ENCODE measurements at regions not wholly inside any gene's neighbourhood (a gene's known extent, or its start where the extent isn't known, plus 50 kb on each side); places are given as distances from the start of the nearest gene placed in this dataset.
A peak's percentile ranks its signal among the peaks of the same experiment; 100 is the strongest.

- no peaks in the 10 kb centered on the region for H3K36me3 ChIP-seq
- intact Hi-C loops (cut with DNase I): no loop called here
- no peak overlapping the region for H3K4me3 ChIP-seq
- peaks cover 0 to 53% (median 52%) of the 10 kb centered on the region in 4 donors for H3K4me1 ChIP-seq
- peak; percentile 64 for DNase-seq
- no peak for TF ChIP-seq CTCF (IDR thresholded peaks at IDR 0.05)
- peak in 1 of 4 donors; percentile 8 for TF ChIP-seq EP300 (IDR thresholded peaks at IDR 0.05)
- no peak for TF ChIP-seq POLR2A (IDR thresholded peaks at IDR 0.05)
- peak in 3 of 4 donors; percentile 34 to 53 (median 37) for TF ChIP-seq POLR2AphosphoS5 (IDR thresholded peaks at IDR 0.05)
- no peaks in the 10 kb centered on the region for H3K9me3 ChIP-seq
- H3K27me3 ChIP-seq: no peaks in the 10 kb centered on the region
- WGBS, 2 donors: 76 to 78% methylated on average over 28 of the region's 28 CpGs
- peak overlapping the region in 3 of 4 donors; percentile 32 to 95 (median 94) for H3K27ac ChIP-seq
These were observed 151.9 kb downstream of the MACROH2A1 start for GRCh38 chr5:135246923-135247795.

GRCh38 chr5:135246605-135246922, 152.5 kb downstream of the MACROH2A1 start:
- no peak for TF ChIP-seq POLR2A (IDR thresholded peaks at IDR 0.05)
- no peak for TF ChIP-seq EP300 (IDR thresholded peaks at IDR 0.05)
- no peak for TF ChIP-seq POLR2AphosphoS5 (IDR thresholded peaks at IDR 0.05)
- TF ChIP-seq CTCF (IDR thresholded peaks at IDR 0.05): no peak
- no peaks in the 10 kb centered on the region for H3K36me3 ChIP-seq
- no peaks in the 10 kb centered on the region for H3K27me3 ChIP-seq
- 89% methylated on average over 5 of the region's 5 CpGs for WGBS, 2 donors
- H3K4me3 ChIP-seq: no peak overlapping the region
- H3K4me1 ChIP-seq: peaks cover 0 to 59% (median 58%) of the 10 kb centered on the region in 4 donors
- H3K27ac ChIP-seq: peak overlapping the region in 3 of 4 donors; percentile 32 to 95 (median 94)
- intact Hi-C loops (cut with DNase I): no loop called here
- peak; percentile 63 for DNase-seq
- H3K9me3 ChIP-seq: no peaks in the 10 kb centered on the region

GRCh38 chr5:135245521-135246499, 153.2 kb downstream of the MACROH2A1 start:
- Histone ChIP-seq H3K9me3 (no peaks in the 10 kb centered on the region), H3K4me1 (peaks cover 0 to 67% (median 63%) of the 10 kb centered on the region in 4 donors), H3K4me3 (no peak overlapping the region), H3K27me3 (no peaks in the 10 kb centered on the region), H3K36me3 (no peaks in the 10 kb centered on the region), H3K27ac (peak overlapping the region in 3 of 4 donors; percentile 90 to 95 (median 94))
- TF ChIP-seq CTCF (IDR thresholded peaks at IDR 0.05) (no peak), POLR2AphosphoS5 (IDR thresholded peaks at IDR 0.05) (peak in 1 of 4 donors; percentile 22), POLR2A (IDR thresholded peaks at IDR 0.05) (no peak), EP300 (IDR thresholded peaks at IDR 0.05) (no peak)
- intact Hi-C loops (cut with DNase I): no loop called here
- WGBS, 2 donors: 70 to 81% methylated on average over 8 of the region's 8 CpGs
- DNase-seq: peak; percentile 60

GRCh38 chr5:135244620-135245021, 154.4 kb downstream of the MACROH2A1 start:
- Histone ChIP-seq H3K4me3 (no peak overlapping the region), H3K27me3 (no peaks in the 10 kb centered on the region), H3K9me3 (no peaks in the 10 kb centered on the region), H3K36me3 (no peaks in the 10 kb centered on the region), H3K27ac (peak overlapping the region; percentile 69 to 95 (median 92)), H3K4me1 (peaks cover 0 to 79% (median 73%) of the 10 kb centered on the region in 4 donors)
- intact Hi-C loops (cut with DNase I): loop anchor here (1.0 to 5.0 kb wide), 2 partner anchors 35 to 88 kb away; no protein-coding TSS in a partner anchor
- 96 to 100% methylated on average over 3 of the region's 3 CpGs for WGBS, 2 donors
- TF ChIP-seq POLR2A (IDR thresholded peaks at IDR 0.05): no peak
- TF ChIP-seq EP300 (IDR thresholded peaks at IDR 0.05): no peak
- TF ChIP-seq POLR2AphosphoS5 (IDR thresholded peaks at IDR 0.05): no peak
- no peak for TF ChIP-seq CTCF (IDR thresholded peaks at IDR 0.05)
- peak; percentile 56 for DNase-seq
